Smooth muscle cell (in vitro differentiated cells): ENCODE measurements at regions not wholly inside any gene's neighbourhood (a gene's known extent, or its start where the extent isn't known, plus 50 kb on each side); places are given as distances from the start of the nearest gene placed in this dataset.

Source experiments
- DNase-seq: peaks from one replicate; lab custom pipeline; 2025; ENCODE audit not compliant: unreplicated experiment; lab: John Stamatoyannopoulos, UW
- H2AFZ ChIP-seq: fragments of 200-600 bp; sonication (generic); 2 replicates; pipeline ENCODE4 v1.6.0; 2016; ENCODE audit warnings: antibody characterized with exemption, low read depth, mild to moderate bottlenecking
- H3F3A ChIP-seq: fragments of 200-600 bp; sonication (generic); 2 replicates; pipeline ENCODE4 v1.6.0; 2017; ENCODE audit warnings: antibody characterized with exemption, low read depth
- H3K27ac ChIP-seq: fragments of 200-600 bp; sonication (generic); 2 replicates; pipeline ENCODE4 v1.5.1; 2016; ENCODE audit warnings: low read depth, mild to moderate bottlenecking
- H3K27me3 ChIP-seq: fragments of 200-600 bp; sonication (generic); 2 replicates; pipeline ENCODE4 v1.6.1; 2016; ENCODE audit warnings: low read depth, mild to moderate bottlenecking
- H3K36me3 ChIP-seq: fragments of 200-600 bp; sonication (generic); 2 replicates; pipeline ENCODE4 v1.5.1; 2016; ENCODE audit warnings: low read depth
- H3K4me1 ChIP-seq: fragments of 200-600 bp; sonication (generic); 2 replicates; pipeline ENCODE4 v1.5.1; 2016; ENCODE audit warnings: low read depth
- H3K4me2 ChIP-seq: fragments of 200-600 bp; sonication (generic); 2 replicates; pipeline ENCODE4 v1.6.0; 2016; ENCODE audit warnings: mild to moderate bottlenecking
- H3K4me3 ChIP-seq: fragments of 200-600 bp; sonication (generic); 2 replicates; pipeline ENCODE4 v1.5.1; 2016; ENCODE audit warnings: mild to moderate bottlenecking
- H3K79me2 ChIP-seq: fragments of 200-600 bp; sonication (generic); 2 replicates; pipeline ENCODE4 v1.6.0; 2016; ENCODE audit warnings: low read depth, mild to moderate bottlenecking
- H3K9ac ChIP-seq: fragments of 200-600 bp; sonication (generic); 2 replicates; pipeline ENCODE4 v1.6.0; 2016; ENCODE audit warnings: low read depth
- H3K9me3 ChIP-seq: fragments of 200-600 bp; sonication (generic); replicated peaks from 2 replicates; pipeline ENCODE4 v1.5.1; 2016; ENCODE audit warnings: low read depth
- H4K20me1 ChIP-seq: fragments of 200-600 bp; sonication (generic); 2 replicates; pipeline ENCODE4 v1.6.0; 2016; ENCODE audit warnings: low read depth
- WGBS: methylation state at CpG from one replicate; pipeline ENCODE4 v1.1.7; 2016; ENCODE audit warnings: low lambda C conversion rate; 5-methylcytosine and 5-hydroxymethylcytosine counted together
- TF ChIP-seq, protein P1 (sequence below): fragments of 200-600 bp; sonication (generic); IDR thresholded peaks from 2 replicates; pipeline ENCODE4 v1.5.1; 2017; ENCODE audit warnings: borderline replicate concordance, mild to moderate bottlenecking, antibody characterized with exemption; ENCODE audit not compliant: insufficient read depth, poor library complexity, severe bottlenecking

- H3K4me1 ChIP-seq, result no peaks in the 10 kb centered on the region
- no peak overlapping the region for H3K4me2 ChIP-seq
- no peak overlapping the region for H2AFZ ChIP-seq
- no peak overlapping the region for H3K27ac ChIP-seq
- H3K9me3 ChIP-seq, result no peaks in the 10 kb centered on the region
- no peak for DNase-seq
- H3K4me3 ChIP-seq, result no peak overlapping the region
- no peaks in the 10 kb centered on the region for H4K20me1 ChIP-seq
- no peaks in the 10 kb centered on the region for H3F3A ChIP-seq
- H3K36me3 ChIP-seq, result no peaks in the 10 kb centered on the region
- no peak overlapping the region for H3K9ac ChIP-seq
- 85% methylated on average over 3 of the region's 3 CpGs for WGBS
- H3K27me3 ChIP-seq, result no peaks in the 10 kb centered on the region
- no peaks in the 10 kb centered on the region for H3K79me2 ChIP-seq
- TF ChIP-seq, protein P1, sequence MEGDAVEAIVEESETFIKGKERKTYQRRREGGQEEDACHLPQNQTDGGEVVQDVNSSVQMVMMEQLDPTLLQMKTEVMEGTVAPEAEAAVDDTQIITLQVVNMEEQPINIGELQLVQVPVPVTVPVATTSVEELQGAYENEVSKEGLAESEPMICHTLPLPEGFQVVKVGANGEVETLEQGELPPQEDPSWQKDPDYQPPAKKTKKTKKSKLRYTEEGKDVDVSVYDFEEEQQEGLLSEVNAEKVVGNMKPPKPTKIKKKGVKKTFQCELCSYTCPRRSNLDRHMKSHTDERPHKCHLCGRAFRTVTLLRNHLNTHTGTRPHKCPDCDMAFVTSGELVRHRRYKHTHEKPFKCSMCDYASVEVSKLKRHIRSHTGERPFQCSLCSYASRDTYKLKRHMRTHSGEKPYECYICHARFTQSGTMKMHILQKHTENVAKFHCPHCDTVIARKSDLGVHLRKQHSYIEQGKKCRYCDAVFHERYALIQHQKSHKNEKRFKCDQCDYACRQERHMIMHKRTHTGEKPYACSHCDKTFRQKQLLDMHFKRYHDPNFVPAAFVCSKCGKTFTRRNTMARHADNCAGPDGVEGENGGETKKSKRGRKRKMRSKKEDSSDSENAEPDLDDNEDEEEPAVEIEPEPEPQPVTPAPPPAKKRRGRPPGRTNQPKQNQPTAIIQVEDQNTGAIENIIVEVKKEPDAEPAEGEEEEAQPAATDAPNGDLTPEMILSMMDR, result no peak
Observed at GRCh38 chr15:57881972-57882371, 175.5 kb downstream of the POLR2M start.

GRCh38 chr15:57883701-57884100 is 177.2 kb downstream of the POLR2M start:
- Histone ChIP-seq H3K27me3 (no peaks in the 10 kb centered on the region), H3K9ac (no peak overlapping the region), H3K36me3 (no peaks in the 10 kb centered on the region), H3K4me3 (no peak overlapping the region), H2AFZ (no peak overlapping the region), H4K20me1 (no peaks in the 10 kb centered on the region), H3K9me3 (no peaks in the 10 kb centered on the region), H3K4me1 (no peaks in the 10 kb centered on the region), H3F3A (no peaks in the 10 kb centered on the region), H3K4me2 (no peak overlapping the region), H3K27ac (no peak overlapping the region), H3K79me2 (no peaks in the 10 kb centered on the region)
- TF ChIP-seq, protein P1, result no peak
- no peak for DNase-seq
- WGBS, result 95% methylated on average over 1 of the region's 1 CpG

DNA sequence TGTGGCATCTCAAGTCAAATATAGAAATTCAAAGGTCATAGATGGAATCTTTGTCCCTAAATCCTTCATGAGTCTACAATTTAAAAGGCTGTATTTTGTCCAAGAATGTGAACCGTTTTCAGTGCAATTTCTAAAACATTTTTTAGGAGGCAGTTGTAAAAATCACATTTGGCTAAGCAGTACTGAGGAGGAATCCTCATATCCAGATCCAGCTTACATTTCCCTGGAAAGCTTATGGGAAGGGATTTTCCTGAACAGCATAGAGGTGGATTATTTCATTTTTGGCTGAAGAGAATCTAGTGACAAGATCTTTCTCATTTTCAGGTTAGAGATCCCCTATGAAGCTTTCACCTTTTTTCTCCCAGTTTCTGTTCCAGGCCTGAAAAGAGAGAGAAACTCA is 178.4 kb downstream of the POLR2M start:
- Histone ChIP-seq H3K79me2 (no peaks in the 10 kb centered on the region), H3K36me3 (no peaks in the 10 kb centered on the region), H3K4me2 (no peak overlapping the region), H3K27me3 (no peaks in the 10 kb centered on the region), H3K4me1 (no peaks in the 10 kb centered on the region), H2AFZ (no peak overlapping the region), H3F3A (no peaks in the 10 kb centered on the region), H3K9me3 (no peaks in the 10 kb centered on the region), H4K20me1 (no peaks in the 10 kb centered on the region), H3K9ac (no peak overlapping the region), H3K27ac (no peak overlapping the region), H3K4me3 (no peak overlapping the region)
- WGBS, result 78% methylated on average over 1 of the region's 1 CpG
- no peak for DNase-seq
- TF ChIP-seq, protein P1, result no peak

DNA sequence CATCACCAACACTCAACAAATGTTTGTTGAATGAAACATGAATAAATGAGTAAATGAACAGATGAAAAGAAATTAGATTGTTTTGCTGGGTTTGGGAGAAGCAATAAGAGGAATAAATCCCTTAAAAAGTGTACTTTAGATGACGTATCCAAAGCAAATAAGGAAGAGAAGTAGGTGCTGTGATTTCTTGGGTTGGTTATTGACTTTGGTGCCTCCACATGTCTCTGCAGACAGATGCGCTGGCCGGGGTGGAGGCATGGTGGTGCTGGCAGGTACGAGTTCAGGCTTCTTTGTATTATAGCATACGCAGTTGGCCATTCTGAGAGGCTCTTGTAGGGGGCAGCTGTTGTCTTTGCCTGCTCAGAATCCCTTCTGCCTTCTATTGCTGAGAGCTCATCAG is 178.9 kb downstream of the POLR2M start:
- Histone ChIP-seq H3F3A (no peaks in the 10 kb centered on the region), H3K79me2 (no peaks in the 10 kb centered on the region), H3K4me1 (no peaks in the 10 kb centered on the region), H3K36me3 (no peaks in the 10 kb centered on the region), H3K9ac (no peak overlapping the region), H3K27me3 (no peaks in the 10 kb centered on the region), H3K4me2 (no peak overlapping the region), H4K20me1 (no peaks in the 10 kb centered on the region), H3K9me3 (no peaks in the 10 kb centered on the region), H3K4me3 (no peak overlapping the region), H3K27ac (no peak overlapping the region), H2AFZ (no peak overlapping the region)
- DNase-seq, result no peak
- 96% methylated on average over 5 of the region's 5 CpGs for WGBS
- TF ChIP-seq, protein P1, result no peak
